ENCODE measurements at regions not wholly inside any gene's neighbourhood (a gene's known extent, or its start where the extent isn't known, plus 50 kb on each side); places are given as distances from the start of the nearest gene placed in this dataset.

GRCh38 chr22:48422900-48423480, 1404.7 kb downstream of the BRD1 start:
- H3K4me1 Mint-ChIP-seq (ENCODE audit: low read depth) = no peaks in the 10 kb centered on the region
- H3K27me3 Mint-ChIP-seq (ENCODE audit: insufficient read depth) = peaks cover 3% of the 10 kb centered on the region; the same call in 1 of the 2 replicates
- DNase-seq = no peak
- TF ChIP-seq CTCF (IDR thresholded peaks at IDR 0.05) = no peak
- no peak overlapping the region for H3K4me3 Mint-ChIP-seq
- peaks cover 70% of the 10 kb centered on the region for H3K9me3 Mint-ChIP-seq
- no peaks in the 10 kb centered on the region for H3K36me3 Mint-ChIP-seq (ENCODE audit: low read depth)
- no peak overlapping the region for H3K27ac Mint-ChIP-seq

- H3K27me3 Mint-ChIP-seq (ENCODE audit: insufficient read depth) = no peaks in the 10 kb centered on the region
- TF ChIP-seq CTCF (IDR thresholded peaks at IDR 0.05) = no peak
- H3K36me3 Mint-ChIP-seq (ENCODE audit: low read depth) = peaks cover 5% of the 10 kb centered on the region; the same call in 1 of the 2 replicates
- peaks cover 74% of the 10 kb centered on the region for H3K9me3 Mint-ChIP-seq
- no peak overlapping the region for H3K27ac Mint-ChIP-seq
- no peak for DNase-seq
- H3K4me3 Mint-ChIP-seq = no peak overlapping the region
- H3K4me1 Mint-ChIP-seq (ENCODE audit: low read depth) = no peaks in the 10 kb centered on the region
These were observed 1408.8 kb downstream of the BRD1 start for GRCh38 chr22:48418831-48419230.

- DNase-seq = no peak
- peaks cover 75% of the 10 kb centered on the region for H3K9me3 Mint-ChIP-seq
- H3K4me3 Mint-ChIP-seq = no peak overlapping the region
- H3K27ac Mint-ChIP-seq = no peak overlapping the region
- no peaks in the 10 kb centered on the region for H3K27me3 Mint-ChIP-seq (ENCODE audit: insufficient read depth)
- TF ChIP-seq CTCF (IDR thresholded peaks at IDR 0.05) = no peak
- H3K36me3 Mint-ChIP-seq (ENCODE audit: low read depth) = peaks cover 5% of the 10 kb centered on the region; the same call in 1 of the 2 replicates
- no peaks in the 10 kb centered on the region for H3K4me1 Mint-ChIP-seq (ENCODE audit: low read depth)
These were observed 1410.2 kb downstream of the BRD1 start for GRCh38 chr22:48417225-48418070.

GRCh38 chr22:48416396-48417224, 1411.1 kb downstream of the BRD1 start:
- Mint-ChIP-seq H3K36me3 (ENCODE audit: low read depth) (peaks cover 5% of the 10 kb centered on the region; the same call in 1 of the 2 replicates), H3K27me3 (ENCODE audit: insufficient read depth) (no peaks in the 10 kb centered on the region)
- DNase-seq = no peak

More at GRCh38 chr22:48416396-48417224, 1411.1 kb downstream of the BRD1 start:
- H3K4me3 Mint-ChIP-seq = no peak overlapping the region
- no peak overlapping the region for H3K27ac Mint-ChIP-seq
- no peaks in the 10 kb centered on the region for H3K4me1 Mint-ChIP-seq (ENCODE audit: low read depth)
- no peak for TF ChIP-seq CTCF (IDR thresholded peaks at IDR 0.05)
- peaks cover 72% of the 10 kb centered on the region for H3K9me3 Mint-ChIP-seq
